ENCODE measurements at regions not wholly inside any gene's neighbourhood (a gene's known extent, or its start where the extent isn't known, plus 50 kb on each side); places are given as distances from the start of the nearest gene placed in this dataset.

DNA sequence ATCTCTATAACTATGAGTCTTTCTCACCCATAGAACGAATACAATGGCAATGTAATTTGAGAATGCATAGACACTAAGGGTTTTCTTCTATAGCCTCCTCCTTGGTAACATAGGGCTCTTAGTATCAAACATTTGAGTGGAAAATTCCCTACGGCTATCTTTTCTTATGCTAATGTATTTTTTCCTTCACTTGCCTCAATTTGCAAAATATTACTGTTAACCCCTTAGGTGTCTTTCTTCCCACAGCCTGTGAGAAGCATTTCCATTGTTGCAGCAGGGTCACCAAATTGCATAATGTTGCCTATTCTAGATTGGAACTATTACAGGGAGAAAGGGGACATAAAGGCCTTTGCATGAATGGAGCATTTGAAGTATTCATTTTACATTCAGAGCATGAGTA lies 140.5 kb upstream of the RAPGEF2 start:
- TF ChIP-seq, protein P1, sequence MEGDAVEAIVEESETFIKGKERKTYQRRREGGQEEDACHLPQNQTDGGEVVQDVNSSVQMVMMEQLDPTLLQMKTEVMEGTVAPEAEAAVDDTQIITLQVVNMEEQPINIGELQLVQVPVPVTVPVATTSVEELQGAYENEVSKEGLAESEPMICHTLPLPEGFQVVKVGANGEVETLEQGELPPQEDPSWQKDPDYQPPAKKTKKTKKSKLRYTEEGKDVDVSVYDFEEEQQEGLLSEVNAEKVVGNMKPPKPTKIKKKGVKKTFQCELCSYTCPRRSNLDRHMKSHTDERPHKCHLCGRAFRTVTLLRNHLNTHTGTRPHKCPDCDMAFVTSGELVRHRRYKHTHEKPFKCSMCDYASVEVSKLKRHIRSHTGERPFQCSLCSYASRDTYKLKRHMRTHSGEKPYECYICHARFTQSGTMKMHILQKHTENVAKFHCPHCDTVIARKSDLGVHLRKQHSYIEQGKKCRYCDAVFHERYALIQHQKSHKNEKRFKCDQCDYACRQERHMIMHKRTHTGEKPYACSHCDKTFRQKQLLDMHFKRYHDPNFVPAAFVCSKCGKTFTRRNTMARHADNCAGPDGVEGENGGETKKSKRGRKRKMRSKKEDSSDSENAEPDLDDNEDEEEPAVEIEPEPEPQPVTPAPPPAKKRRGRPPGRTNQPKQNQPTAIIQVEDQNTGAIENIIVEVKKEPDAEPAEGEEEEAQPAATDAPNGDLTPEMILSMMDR (IDR thresholded peaks at IDR 0.05; ENCODE audit: poor library complexity), result no peak
- no peak for TF ChIP-seq EZH2 (IDR thresholded peaks at IDR 0.05; ENCODE audit: borderline replicate concordance)
